ENCODE measurements at regions not wholly inside any gene's neighbourhood (a gene's known extent, or its start where the extent isn't known, plus 50 kb on each side); places are given as distances from the start of the nearest gene placed in this dataset.

DNA sequence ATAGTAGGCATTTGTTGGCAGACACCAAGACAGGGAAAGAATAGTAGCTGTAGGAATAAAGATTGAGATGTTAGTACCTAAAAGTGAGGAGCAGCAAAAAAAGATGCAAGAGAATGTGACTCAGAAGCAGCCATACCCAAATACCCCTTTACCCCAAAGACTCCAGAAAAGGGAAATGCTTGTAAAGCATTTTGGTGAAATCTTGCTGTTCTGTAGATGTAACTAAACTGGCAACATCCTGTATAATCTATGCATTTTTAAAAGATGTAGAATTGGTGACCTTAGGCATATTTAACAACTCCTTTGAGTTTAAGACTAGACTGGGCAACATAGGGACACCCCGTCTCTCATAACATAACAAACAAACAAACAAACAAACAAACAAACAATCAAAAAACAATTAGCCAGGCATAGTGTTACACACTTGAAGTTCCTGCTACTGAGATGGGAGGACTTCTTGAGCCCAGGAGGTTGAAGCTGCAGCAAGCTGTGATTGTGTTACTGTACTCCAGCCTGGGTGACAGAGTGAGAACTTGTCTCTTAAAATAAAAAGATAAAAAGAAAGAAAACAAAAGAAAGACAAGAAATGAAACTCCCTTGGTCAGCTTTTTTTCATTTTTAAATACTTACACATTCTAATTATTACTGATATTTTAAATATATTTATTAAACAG lies 361.5 kb upstream of the KCNH8 start:
- H3K9me3 ChIP-seq (ENCODE audit: control insufficient read depth, insufficient read depth, low read depth, low read length) = no peaks in the 10 kb centered on the region
- ChIA-PET POLR2A (no interaction called here), CTCF (interaction anchor here (0.7 kb wide), 1 partner anchor 33 kb away, joined by 3 read pairs; no protein-coding TSS in a partner anchor)
- H3K27ac ChIP-seq (ENCODE audit: extremely low read depth, low read depth, low read length) = no peak overlapping the region
- H3K36me3 ChIP-seq (ENCODE audit: control insufficient read depth in 2 of 2, insufficient read depth in 1 of 2, low read length in 2 of 2) = no peaks in the 10 kb centered on the region
- H3K4me1 ChIP-seq (ENCODE audit: control insufficient read depth, insufficient read depth, low read length) = no peaks in the 10 kb centered on the region
- TF ChIP-seq, protein P1, sequence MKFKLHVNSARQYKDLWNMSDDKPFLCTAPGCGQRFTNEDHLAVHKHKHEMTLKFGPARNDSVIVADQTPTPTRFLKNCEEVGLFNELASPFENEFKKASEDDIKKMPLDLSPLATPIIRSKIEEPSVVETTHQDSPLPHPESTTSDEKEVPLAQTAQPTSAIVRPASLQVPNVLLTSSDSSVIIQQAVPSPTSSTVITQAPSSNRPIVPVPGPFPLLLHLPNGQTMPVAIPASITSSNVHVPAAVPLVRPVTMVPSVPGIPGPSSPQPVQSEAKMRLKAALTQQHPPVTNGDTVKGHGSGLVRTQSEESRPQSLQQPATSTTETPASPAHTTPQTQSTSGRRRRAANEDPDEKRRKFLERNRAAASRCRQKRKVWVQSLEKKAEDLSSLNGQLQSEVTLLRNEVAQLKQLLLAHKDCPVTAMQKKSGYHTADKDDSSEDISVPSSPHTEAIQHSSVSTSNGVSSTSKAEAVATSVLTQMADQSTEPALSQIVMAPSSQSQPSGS (tag by site-specific recombination; IDR thresholded peaks at IDR 0.05; ENCODE audit: low read depth) = no peak
- no peak for TF ChIP-seq ZNF146 (tag by site-specific recombination; IDR thresholded peaks at IDR 0.05)
- TF ChIP-seq ZNF133 (tag by site-specific recombination; IDR thresholded peaks at IDR 0.05) = 0 out of 2 replicates have a peak, but pooled peaks have one; percentile 21
- H3K4me3 ChIP-seq (ENCODE audit: low read depth, low read length) = no peak overlapping the region

DNA sequence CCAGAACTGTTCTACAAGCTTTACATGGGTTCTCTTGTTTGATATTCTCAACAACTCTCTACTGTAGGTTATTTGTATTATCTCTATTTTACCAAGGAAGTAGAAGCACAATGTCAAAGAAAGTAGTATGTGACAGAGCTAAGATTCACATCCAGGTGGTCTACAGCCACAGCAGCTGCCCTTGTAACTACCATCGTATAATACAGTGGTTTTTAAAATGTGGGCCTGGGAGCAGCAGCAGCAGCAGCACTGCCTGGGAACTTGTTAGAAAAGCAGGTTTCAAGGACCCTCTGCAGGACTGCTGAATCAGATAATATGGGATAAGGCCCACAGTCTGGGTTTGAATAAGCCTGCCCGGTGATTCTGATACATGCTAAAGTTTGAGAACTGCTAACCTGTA lies 357.1 kb upstream of the SATB1 start:
- Histone ChIP-seq H3K4me3 (ENCODE audit: low read depth, low read length) (no peak overlapping the region), H3K27ac (ENCODE audit: extremely low read depth, low read depth, low read length) (no peak overlapping the region), H3K4me1 (ENCODE audit: control insufficient read depth, insufficient read depth, low read length) (no peaks in the 10 kb centered on the region), H3K36me3 (ENCODE audit: control insufficient read depth in 2 of 2, insufficient read depth in 1 of 2, low read length in 2 of 2) (no peaks in the 10 kb centered on the region), H3K9me3 (ENCODE audit: control insufficient read depth, insufficient read depth, low read depth, low read length) (no peaks in the 10 kb centered on the region)
- ChIA-PET CTCF (no interaction called here), POLR2A (no interaction called here)
- TF ChIP-seq ZNF114 (tag by site-specific recombination; IDR thresholded peaks at IDR 0.05) (no peak), ZNF423 (tag by site-specific recombination; IDR thresholded peaks at IDR 0.05) (no peak), HOXD13 (CRISPR knock-in tag; IDR thresholded peaks at IDR 0.05; ENCODE audit: borderline replicate concordance) (no peak)
- TF ChIP-seq, protein P2, sequence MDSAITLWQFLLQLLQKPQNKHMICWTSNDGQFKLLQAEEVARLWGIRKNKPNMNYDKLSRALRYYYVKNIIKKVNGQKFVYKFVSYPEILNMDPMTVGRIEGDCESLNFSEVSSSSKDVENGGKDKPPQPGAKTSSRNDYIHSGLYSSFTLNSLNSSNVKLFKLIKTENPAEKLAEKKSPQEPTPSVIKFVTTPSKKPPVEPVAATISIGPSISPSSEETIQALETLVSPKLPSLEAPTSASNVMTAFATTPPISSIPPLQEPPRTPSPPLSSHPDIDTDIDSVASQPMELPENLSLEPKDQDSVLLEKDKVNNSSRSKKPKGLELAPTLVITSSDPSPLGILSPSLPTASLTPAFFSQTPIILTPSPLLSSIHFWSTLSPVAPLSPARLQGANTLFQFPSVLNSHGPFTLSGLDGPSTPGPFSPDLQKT (IDR thresholded peaks at IDR 0.05; ENCODE audit: borderline replicate concordance, low read depth, low read length) = no peak

DNA sequence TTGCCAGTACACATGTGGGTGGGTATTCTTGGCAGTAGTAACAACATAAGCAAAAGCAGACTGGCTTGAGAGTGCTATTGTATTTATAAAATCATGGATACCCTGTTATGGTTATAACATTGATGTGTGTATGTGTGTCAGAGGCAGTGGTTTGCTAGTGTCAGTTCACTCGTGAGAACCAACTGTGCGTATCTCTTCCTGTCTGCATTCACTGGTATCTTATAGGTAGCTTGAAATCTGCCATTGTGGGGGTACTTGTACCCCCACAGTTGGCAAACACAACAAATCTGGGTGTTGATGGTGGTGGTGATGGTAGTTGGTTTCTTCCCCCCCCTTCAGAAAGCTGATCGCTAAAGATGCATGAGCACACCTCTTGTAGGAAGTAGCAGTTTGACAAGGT lies 355.8 kb upstream of the SATB1 start:
- no peaks in the 10 kb centered on the region for H3K36me3 ChIP-seq (ENCODE audit: control insufficient read depth in 2 of 2, insufficient read depth in 1 of 2, low read length in 2 of 2)
- CTCF ChIA-PET = no interaction called here
- TF ChIP-seq, protein P3, sequence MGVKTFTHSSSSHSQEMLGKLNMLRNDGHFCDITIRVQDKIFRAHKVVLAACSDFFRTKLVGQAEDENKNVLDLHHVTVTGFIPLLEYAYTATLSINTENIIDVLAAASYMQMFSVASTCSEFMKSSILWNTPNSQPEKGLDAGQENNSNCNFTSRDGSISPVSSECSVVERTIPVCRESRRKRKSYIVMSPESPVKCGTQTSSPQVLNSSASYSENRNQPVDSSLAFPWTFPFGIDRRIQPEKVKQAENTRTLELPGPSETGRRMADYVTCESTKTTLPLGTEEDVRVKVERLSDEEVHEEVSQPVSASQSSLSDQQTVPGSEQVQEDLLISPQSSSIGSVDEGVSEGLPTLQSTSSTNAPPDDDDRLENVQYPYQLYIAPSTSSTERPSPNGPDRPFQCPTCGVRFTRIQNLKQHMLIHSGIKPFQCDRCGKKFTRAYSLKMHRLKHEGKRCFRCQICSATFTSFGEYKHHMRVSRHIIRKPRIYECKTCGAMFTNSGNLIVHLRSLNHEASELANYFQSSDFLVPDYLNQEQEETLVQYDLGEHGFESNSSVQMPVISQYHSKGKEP (tag by site-specific recombination; IDR thresholded peaks at IDR 0.05) = no peak
- TF ChIP-seq EGR2 (tag by site-specific recombination; IDR thresholded peaks at IDR 0.05; ENCODE audit: low read depth) (no peak), ZNF785 (tag by site-specific recombination; IDR thresholded peaks at IDR 0.05) (no peak), ZIC2 (tag by site-specific recombination; IDR thresholded peaks at IDR 0.05) (no peak), BCL11A (tag by site-specific recombination; IDR thresholded peaks at IDR 0.05; ENCODE audit: low read depth) (no peak), ZNF837 (tag by site-specific recombination; IDR thresholded peaks at IDR 0.05) (no peak), ZNF19 (tag by site-specific recombination; IDR thresholded peaks at IDR 0.05; ENCODE audit: low read depth) (no peak), ZBTB21 (tag by site-specific recombination; IDR thresholded peaks at IDR 0.05) (no peak), RBAK (tag by site-specific recombination; IDR thresholded peaks at IDR 0.05) (no peak), SALL2 (tag by site-specific recombination; IDR thresholded peaks at IDR 0.05; ENCODE audit: borderline replicate concordance) (no peak)
- TF ChIP-seq, protein P4, sequence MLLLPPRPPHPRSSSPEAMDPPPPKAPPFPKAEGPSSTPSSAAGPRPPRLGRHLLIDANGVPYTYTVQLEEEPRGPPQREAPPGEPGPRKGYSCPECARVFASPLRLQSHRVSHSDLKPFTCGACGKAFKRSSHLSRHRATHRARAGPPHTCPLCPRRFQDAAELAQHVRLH (tag by site-specific recombination; IDR thresholded peaks at IDR 0.05) = no peak
- TF ChIP-seq, protein P5, sequence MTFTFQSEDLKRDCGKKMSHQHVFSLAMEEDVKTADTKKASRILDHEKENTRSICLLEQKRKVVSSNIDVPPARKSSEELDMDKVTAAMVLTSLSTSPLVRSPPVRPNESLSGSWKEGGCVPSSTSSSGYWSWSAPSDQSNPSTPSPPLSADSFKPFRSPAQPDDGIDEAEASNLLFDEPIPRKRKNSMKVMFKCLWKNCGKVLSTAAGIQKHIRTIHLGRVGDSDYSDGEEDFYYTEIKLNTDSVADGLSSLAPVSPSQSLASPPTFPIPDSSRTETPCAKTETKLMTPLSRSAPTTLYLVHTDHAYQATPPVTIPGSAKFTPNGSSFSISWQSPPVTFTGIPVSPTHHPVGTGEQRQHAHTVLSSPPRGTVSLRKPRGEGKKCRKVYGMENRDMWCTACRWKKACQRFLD (tag by site-specific recombination; IDR thresholded peaks at IDR 0.05) = no peak
- TF ChIP-seq, protein P6, sequence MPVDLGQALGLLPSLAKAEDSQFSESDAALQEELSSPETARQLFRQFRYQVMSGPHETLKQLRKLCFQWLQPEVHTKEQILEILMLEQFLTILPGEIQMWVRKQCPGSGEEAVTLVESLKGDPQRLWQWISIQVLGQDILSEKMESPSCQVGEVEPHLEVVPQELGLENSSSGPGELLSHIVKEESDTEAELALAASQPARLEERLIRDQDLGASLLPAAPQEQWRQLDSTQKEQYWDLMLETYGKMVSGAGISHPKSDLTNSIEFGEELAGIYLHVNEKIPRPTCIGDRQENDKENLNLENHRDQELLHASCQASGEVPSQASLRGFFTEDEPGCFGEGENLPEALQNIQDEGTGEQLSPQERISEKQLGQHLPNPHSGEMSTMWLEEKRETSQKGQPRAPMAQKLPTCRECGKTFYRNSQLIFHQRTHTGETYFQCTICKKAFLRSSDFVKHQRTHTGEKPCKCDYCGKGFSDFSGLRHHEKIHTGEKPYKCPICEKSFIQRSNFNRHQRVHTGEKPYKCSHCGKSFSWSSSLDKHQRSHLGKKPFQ (tag by site-specific recombination; IDR thresholded peaks at IDR 0.05) = no peak
- TF ChIP-seq, protein P7, sequence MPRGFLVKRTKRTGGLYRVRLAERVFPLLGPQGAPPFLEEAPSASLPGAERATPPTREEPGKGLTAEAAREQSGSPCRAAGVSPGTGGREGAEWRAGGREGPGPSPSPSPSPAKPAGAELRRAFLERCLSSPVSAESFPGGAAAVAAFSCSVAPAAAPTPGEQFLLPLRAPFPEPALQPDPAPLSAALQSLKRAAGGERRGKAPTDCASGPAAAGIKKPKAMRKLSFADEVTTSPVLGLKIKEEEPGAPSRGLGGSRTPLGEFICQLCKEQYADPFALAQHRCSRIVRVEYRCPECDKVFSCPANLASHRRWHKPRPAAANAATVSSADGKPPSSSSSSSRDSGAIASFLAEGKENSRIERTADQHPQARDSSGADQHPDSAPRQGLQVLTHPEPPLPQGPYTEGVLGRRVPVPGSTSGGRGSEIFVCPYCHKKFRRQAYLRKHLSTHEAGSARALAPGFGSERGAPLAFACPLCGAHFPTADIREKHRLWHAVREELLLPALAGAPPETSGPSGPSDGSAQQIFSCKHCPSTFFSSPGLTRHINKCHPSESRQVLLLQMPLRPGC (tag by site-specific recombination; IDR thresholded peaks at IDR 0.05) = no peak

More for the DNA sequence above, 355.8 kb upstream of the SATB1 start:
- H3K4me3 ChIP-seq (ENCODE audit: low read depth, low read length) = no peak overlapping the region
- POLR2A ChIA-PET = no interaction called here
- no peaks in the 10 kb centered on the region for H3K4me1 ChIP-seq (ENCODE audit: control insufficient read depth, insufficient read depth, low read length)
- H3K9me3 ChIP-seq (ENCODE audit: control insufficient read depth, insufficient read depth, low read depth, low read length) = no peaks in the 10 kb centered on the region
- no peak overlapping the region for H3K27ac ChIP-seq (ENCODE audit: extremely low read depth, low read depth, low read length)

Data from HEK293 (cell line).